ENCODE measurements at regions not wholly inside any gene's neighbourhood (a gene's known extent, or its start where the extent isn't known, plus 50 kb on each side); places are given as distances from the start of the nearest gene placed in this dataset.
"Not testable (repeated sequence)": the region's sequence is repeated elsewhere in the genome, so short reads cannot be mapped to it uniquely, and the experiment has no call there.

GRCh38 chr7:130845581-130846085 is 111.6 kb upstream of the KLF14 start:
- DNase-seq (ENCODE audit: low read depth in 1 of 2, low spot score in 1 of 2) = no peak

DNA sequence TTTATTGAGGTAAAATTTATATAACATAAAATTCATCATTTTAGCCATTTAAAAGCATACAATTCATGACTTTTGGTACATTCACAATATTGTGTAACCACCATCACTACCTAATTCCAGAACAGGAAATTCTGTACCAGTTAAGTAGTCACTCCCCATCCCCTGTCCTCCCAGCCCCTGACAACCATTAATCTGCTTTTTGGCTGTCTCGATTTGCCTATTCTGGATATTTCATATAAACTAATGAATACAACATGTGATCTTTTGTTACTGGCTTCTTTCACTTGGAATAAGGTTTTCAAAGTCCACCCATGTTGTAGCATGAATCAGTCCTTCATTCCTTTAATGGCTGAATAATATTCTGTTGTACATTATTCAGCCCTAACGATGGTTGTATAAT is 115.6 kb upstream of the KLF14 start:
- DNase-seq (ENCODE audit: low read depth in 1 of 2, low spot score in 1 of 2) = no peak

- no peak for DNase-seq (ENCODE audit: low read depth in 1 of 2, low spot score in 1 of 2)
Measured at GRCh38 chr7:130850956-130851355, 116.9 kb upstream of the KLF14 start.

GRCh38 chr7:130852867-130853266 is 118.9 kb upstream of the KLF14 start:
- no peak for DNase-seq (ENCODE audit: low read depth in 1 of 2, low spot score in 1 of 2)

- DNase-seq (ENCODE audit: low read depth in 1 of 2, low spot score in 1 of 2) = no peak
Measured at GRCh38 chr7:130853503-130854279, 119.7 kb upstream of the KLF14 start.

DNA sequence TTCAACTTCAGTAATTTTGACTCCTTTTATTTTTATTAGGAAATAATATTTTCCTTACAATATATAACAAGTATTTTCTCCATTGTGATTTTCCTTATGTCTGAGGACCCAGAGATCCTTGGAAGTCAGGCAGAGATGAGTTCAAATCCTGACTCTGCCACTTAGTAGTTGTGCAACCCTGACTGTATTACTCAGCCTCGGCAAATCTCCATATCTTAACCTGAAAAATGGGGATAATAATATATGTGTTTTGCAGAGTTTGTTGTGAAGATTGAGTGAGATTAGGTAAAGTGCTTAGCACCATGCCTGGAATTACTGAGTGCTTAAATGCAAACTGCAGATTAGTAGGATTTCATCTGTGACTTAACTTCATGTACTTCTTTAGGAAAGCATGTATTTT is 120.5 kb upstream of the KLF14 start:
- DNase-seq (ENCODE audit: low read depth in 1 of 2, low spot score in 1 of 2) = no peak

GRCh38 chr7:130856866-130857265 is 122.9 kb upstream of the KLF14 start:
- DNase-seq (ENCODE audit: low read depth in 1 of 2, low spot score in 1 of 2) = no peak

DNA sequence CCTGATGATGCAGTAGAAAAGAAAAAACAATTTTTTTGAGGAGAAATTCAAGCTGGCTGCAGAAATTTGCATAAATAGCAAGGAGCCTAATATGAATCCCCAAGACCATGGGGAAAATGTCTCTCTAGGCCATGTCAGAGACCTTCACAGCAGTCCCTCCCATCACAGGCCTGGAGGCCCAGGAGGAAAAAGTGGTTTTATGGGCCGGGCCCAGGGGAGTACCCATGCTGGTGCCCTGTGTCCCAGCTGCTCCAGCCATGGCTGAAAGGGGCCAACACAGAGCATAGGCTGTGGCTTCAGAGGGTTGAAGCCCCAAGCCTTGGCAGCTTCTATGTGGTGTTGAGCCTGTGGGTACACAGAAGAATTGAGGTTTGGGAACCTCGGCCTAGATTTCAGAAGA is 126.8 kb upstream of the KLF14 start:
- not testable (repeated sequence) for DNase-seq (ENCODE audit: low read depth in 1 of 2, low spot score in 1 of 2)

DNA sequence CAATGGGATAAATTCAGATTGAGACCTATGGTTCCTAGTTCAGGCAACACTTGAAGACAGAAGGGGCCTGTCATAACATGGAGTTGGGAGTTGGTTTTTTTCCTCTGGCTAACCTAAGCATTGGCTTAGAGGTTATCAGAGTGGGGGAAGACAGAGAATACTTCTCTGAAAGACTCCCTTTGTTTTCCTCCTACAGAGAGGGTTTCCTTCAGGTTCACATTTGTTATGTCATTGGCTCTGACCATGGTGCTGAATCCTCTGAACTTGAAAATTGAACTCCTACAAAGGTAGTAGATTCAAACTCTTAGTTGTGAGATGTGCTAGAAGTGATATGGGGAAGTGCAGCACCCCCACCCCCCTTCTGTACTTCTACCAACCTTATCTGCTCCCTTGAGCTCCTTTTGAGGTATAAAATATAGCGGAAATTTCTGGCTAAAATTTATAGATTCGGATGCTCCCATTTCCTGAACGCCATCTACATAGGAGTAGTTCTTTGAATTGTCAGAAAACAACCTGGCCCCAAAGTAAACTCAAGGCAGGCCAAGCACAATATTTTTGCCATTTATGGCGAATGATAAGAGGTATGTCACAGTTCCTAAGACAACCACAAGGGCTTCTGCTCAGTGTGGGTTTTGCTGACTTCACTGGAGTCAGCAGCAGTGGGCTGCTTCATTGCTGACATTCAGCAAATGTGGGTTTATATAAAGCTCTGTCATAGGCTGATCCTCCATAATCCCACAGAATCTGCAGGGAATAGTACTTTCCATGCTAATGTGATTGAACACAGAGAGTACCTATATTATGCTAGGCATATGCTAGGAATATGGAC is 131.6 kb upstream of the KLF14 start:
- no peak for DNase-seq (ENCODE audit: low read depth in 1 of 2, low spot score in 1 of 2)

DNA sequence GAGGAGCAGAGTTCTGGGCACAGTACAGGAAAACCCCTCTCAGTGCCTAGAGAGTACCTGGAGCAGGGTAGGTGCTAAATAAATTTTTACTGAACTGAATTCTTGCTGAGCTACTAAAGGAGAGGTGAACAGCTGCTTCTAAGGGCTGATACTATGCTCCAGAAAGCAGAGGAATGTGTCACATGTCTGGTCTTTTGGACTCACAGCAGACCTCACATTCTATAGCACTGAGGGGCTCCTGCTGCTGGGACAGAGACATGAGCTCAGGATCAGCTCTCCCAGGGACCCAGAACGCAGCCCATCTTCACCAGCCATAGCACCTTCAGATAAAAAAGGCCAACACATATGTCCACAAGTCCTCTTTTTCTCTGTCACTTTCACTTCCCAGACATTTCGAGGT is 133.0 kb upstream of the KLF14 start:
- no peak for DNase-seq (ENCODE audit: low read depth in 1 of 2, low spot score in 1 of 2)

- DNase-seq (ENCODE audit: low read depth in 1 of 2, low spot score in 1 of 2) = no peak
Measured at GRCh38 chr7:130867581-130868136, 133.7 kb upstream of the KLF14 start.

- DNase-seq (ENCODE audit: low read depth in 1 of 2, low spot score in 1 of 2) = no peak
Measured at GRCh38 chr7:130868139-130868538, 134.1 kb upstream of the KLF14 start.

- no peak for DNase-seq (ENCODE audit: low read depth in 1 of 2, low spot score in 1 of 2)
Measured at GRCh38 chr7:130869918-130870317, 135.9 kb upstream of the KLF14 start.

- DNase-seq (ENCODE audit: low read depth in 1 of 2, low spot score in 1 of 2) = no peak
Measured at GRCh38 chr7:130872341-130872740, 138.3 kb upstream of the KLF14 start.

DNA sequence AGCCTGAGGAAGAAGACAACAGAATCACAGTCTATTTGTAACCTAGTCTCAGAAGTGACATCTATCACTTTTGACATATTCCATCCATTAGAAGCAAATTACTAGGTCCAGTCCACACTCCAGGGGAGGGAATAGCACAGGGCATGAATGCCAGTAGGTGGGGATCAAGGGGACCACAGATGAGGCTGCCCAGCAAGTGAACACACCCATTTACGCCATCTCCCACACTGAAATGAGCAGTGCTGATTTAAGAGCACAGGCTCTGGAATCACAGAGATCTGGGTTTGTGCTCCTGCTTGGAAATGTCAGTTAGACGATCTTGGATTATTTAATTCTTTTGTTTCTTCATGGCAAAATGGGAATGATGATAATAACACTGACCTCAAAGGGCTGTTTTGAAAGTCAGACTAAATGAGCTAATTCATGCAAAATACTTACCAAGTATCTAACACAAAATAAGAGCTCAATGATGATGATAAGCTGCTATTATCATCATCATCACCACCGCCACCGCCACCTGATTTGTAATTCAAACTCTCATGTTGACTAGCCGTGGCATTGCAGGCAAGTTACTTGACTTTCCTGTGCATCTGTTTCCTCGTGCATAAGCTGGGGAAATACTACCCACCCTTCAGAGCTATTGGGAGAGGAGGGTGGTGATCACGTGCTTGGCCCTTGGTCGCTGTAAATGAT is 138.9 kb upstream of the KLF14 start:
- no peak for DNase-seq (ENCODE audit: low read depth in 1 of 2, low spot score in 1 of 2)

DNA sequence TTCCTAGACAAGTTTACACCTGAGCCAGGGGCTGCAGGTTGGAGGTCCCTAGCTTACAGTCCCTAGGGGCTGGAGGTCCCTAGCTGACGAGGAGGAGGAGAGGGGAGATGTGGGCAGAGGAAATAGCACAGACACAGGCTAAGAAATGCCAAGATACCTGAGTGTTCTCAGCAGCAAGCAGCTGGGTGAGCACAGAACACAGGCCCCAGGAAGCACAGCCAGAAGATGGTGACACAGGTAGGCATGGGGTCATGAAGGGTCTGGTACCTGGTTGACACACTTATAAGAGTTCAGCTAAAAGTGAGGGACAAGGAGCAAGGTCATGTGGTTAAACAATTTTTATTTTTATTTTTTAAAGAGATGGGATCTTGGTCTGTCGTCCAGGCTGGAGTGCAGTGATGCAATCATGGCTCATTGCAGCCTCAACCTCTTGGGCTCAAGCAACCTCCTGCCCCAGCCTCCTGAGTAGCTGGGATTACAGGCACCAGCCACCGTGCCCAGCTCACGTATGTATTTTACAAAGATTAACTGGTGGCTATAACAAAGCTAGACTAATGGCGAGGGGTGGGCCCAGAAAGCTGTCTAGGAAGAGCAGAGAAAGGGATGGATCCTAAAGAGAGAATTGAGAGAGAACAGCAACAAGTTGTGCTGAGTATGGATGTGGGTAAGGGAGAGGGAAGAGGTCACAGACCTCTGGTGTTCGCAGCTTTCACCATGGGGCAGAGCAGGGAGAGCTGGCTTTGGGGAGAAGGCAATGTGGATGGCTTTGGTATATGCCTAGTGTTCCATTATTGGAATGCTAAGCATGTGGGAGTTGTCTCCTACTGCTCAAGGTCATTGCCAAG is 140.3 kb upstream of the KLF14 start:
- no peak for DNase-seq (ENCODE audit: low read depth in 1 of 2, low spot score in 1 of 2)

GRCh38 chr7:130875265-130875741 is 141.3 kb upstream of the KLF14 start:
- no peak for DNase-seq (ENCODE audit: low read depth in 1 of 2, low spot score in 1 of 2)

DNA sequence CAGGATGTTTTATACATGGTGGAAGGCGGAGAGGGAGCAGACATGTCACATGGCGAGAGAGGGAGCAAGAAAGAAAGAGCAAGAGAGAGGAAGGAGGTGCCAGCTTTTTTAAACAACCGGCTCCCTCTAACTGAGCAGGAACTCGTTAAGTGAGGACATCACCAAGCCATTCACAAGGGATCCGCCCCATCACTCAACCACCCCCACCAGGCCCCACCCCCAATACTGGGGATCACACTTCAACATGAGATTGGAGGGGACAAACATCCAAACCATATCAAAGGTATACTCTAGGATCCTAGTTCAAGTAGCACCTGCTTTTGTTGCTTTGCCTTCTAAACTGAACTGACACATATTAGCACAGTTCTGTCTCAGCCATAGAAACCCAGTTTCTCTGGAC is 141.9 kb upstream of the KLF14 start:
- DNase-seq (ENCODE audit: low read depth in 1 of 2, low spot score in 1 of 2) = no peak

GRCh38 chr7:130877236-130877990 is 143.4 kb upstream of the KLF14 start:
- no peak for DNase-seq (ENCODE audit: low read depth in 1 of 2, low spot score in 1 of 2)

- no peak for DNase-seq (ENCODE audit: low read depth in 1 of 2, low spot score in 1 of 2)
Measured at GRCh38 chr7:130877991-130878305, 143.9 kb upstream of the KLF14 start.

Measured in activated CD4-positive, alpha-beta T cell treated with anti-CD3 and anti-CD28 coated beads, Interleukin-2, amount 50 U/mL, for 24 hours (primary cell).